ENCODE measurements at regions not wholly inside any gene's neighbourhood (a gene's known extent, or its start where the extent isn't known, plus 50 kb on each side); places are given as distances from the start of the nearest gene placed in this dataset.
A peak's percentile ranks its signal among the peaks of the same experiment; 100 is the strongest.

- no peaks in the 10 kb centered on the region for H3K27me3 ChIP-seq (ENCODE audit: insufficient read depth, low read length)
- peak; percentile 21; the same call in 1 of the 2 replicates for TF ChIP-seq SRF (IDR thresholded peaks at IDR 0.05; ENCODE audit: low read depth)
- no peak for TF ChIP-seq ZFX (IDR thresholded peaks at IDR 0.05)
- no peak for TF ChIP-seq SP1 (IDR thresholded peaks at IDR 0.05; ENCODE audit: low read depth)
- no peak for TF ChIP-seq EGR1 (IDR thresholded peaks at IDR 0.05; ENCODE audit: low read depth)
- no peak for TF ChIP-seq ZBTB33 (IDR thresholded peaks at IDR 0.05; ENCODE audit: extremely low read depth, insufficient replicate concordance, low read length)
- no peak for TF ChIP-seq CEBPB (IDR thresholded peaks at IDR 0.05; ENCODE audit: low read depth)
- TF ChIP-seq POLR2AphosphoS5 (IDR thresholded peaks at IDR 0.05; ENCODE audit: low read depth, low read length): no peak
- peaks cover 41 to 71% of the 10 kb centered on the region in 2 experiments for H3K4me1 ChIP-seq (ENCODE audit: control insufficient read depth in 1 of 2, insufficient read depth in 2 of 2, low read length in 2 of 2)
- DNase-seq (ENCODE audit: low read depth, low spot score) (no peak), ATAC-seq (no peak)
- no peaks in the 10 kb centered on the region for H4K20me1 ChIP-seq (ENCODE audit: insufficient read depth)
- no peak overlapping the region for H3K4me2 ChIP-seq (ENCODE audit: low read length)
- no TSS peak for BruUV-seq (replicated peaks)
- H3K27ac ChIP-seq (ENCODE audit: low read depth, low read length): no peak overlapping the region
- RAD21 ChIA-PET (ENCODE audit: low non-redundant PET in 1 of 2, low total read pairs in 2 of 2, uncharacterized antibody in 2 of 2, unreplicated experiment in 2 of 2): interaction anchor here in 1 of 2 experiments (0.6 kb wide), 1 partner anchor 143 kb away, joined by 4 read pairs; no protein-coding TSS in a partner anchor
- H3K36me3 ChIP-seq (ENCODE audit: control insufficient read depth in 1 of 2, insufficient read depth in 2 of 2, low read length in 2 of 2): peaks cover 0 to 9% of the 10 kb centered on the region in 2 experiments; a peak in 1 of 4 replicates
- CTCF ChIA-PET: no interaction called here
- POLR2A ChIA-PET: no interaction called here
- no peak overlapping the region for H3K9ac ChIP-seq (ENCODE audit: low read length)
- no peak overlapping the region for H2AFZ ChIP-seq (ENCODE audit: low read depth, low read length, poor library complexity, severe bottlenecking)
- H3K9me3 ChIP-seq (ENCODE audit: control insufficient read depth in 1 of 2, insufficient read depth in 1 of 2, low read depth in 1 of 2, low read length in 2 of 2): no peaks in the 10 kb centered on the region
- intact Hi-C loops (cut with micrococcal nuclease): no loop called here
- H3K4me3 ChIP-seq (replicated peaks in 1 of 2; ENCODE audit: low read depth in 1 of 2, low read length in 2 of 2): no peak overlapping the region
- no peaks in the 10 kb centered on the region; the same call in 1 of the 2 replicates for H3K79me2 ChIP-seq (ENCODE audit: insufficient read depth, low read length)
- no peaks in the 10 kb centered on the region for H3K9me2 ChIP-seq (ENCODE audit: insufficient read depth)
Measured at GRCh38 chr12:65598688-65599087, 225.6 kb upstream of the HMGA2 start.

- H3K36me3 ChIP-seq (ENCODE audit: control insufficient read depth in 1 of 2, insufficient read depth in 2 of 2, low read length in 2 of 2): peaks cover 0 to 27% of the 10 kb centered on the region in 2 experiments; a peak in 2 of 4 replicates
- peak overlapping the region; percentile 78 for H3K4me2 ChIP-seq (ENCODE audit: low read length)
- H3K9me3 ChIP-seq (ENCODE audit: control insufficient read depth in 1 of 2, insufficient read depth in 1 of 2, low read depth in 1 of 2, low read length in 2 of 2): no peaks in the 10 kb centered on the region
- peaks cover 59 to 80% of the 10 kb centered on the region in 2 experiments for H3K4me1 ChIP-seq (ENCODE audit: control insufficient read depth in 1 of 2, insufficient read depth in 2 of 2, low read length in 2 of 2)
- ChIA-PET CTCF (interaction anchor here (0.7 to 2.0 kb wide), 34 partner anchors 8 to 484 kb away, joined by 3 to 12 read pairs (median 4); no protein-coding TSS in a partner anchor), POLR2A (interaction anchor here (0.6 to 2.6 kb wide), 23 partner anchors 13 to 339 kb away, joined by 3 to 17 read pairs (median 3); partner anchors contain the start of gene HMGA2), RAD21 (ENCODE audit: low non-redundant PET in 1 of 2, low total read pairs in 2 of 2, uncharacterized antibody in 2 of 2, unreplicated experiment in 2 of 2) (interaction anchor here (0.6 to 1.7 kb wide), 6 partner anchors 46 to 72 kb away, joined by 3 to 6 read pairs (median 3); no protein-coding TSS in a partner anchor)
- H3K79me2 ChIP-seq (ENCODE audit: insufficient read depth, low read length): peaks cover 23% of the 10 kb centered on the region
- H3K9me2 ChIP-seq (ENCODE audit: insufficient read depth): no peaks in the 10 kb centered on the region
- H4K20me1 ChIP-seq (ENCODE audit: insufficient read depth): no peaks in the 10 kb centered on the region
- DNase-seq (ENCODE audit: low read depth, low spot score): no peak
- peak overlapping the region; percentile 94 for H3K27ac ChIP-seq (ENCODE audit: low read depth, low read length)
- H3K27me3 ChIP-seq (ENCODE audit: insufficient read depth, low read length): no peaks in the 10 kb centered on the region
- H3K9ac ChIP-seq (ENCODE audit: low read length): peak overlapping the region; percentile 70
- H3K4me3 ChIP-seq (replicated peaks in 1 of 2; ENCODE audit: low read depth in 1 of 2, low read length in 2 of 2): peak overlapping the region in 1 of 2 experiments; percentile 54; a peak in 2 of 4 replicates
- ATAC-seq: no peak
- intact Hi-C loops (cut with micrococcal nuclease): loop anchor here (1.0 to 5.0 kb wide), 11 partner anchors 29 to 485 kb away; partner anchors contain the start of gene HMGA2
- no TSS peak for BruUV-seq (replicated peaks)
- no peak overlapping the region for H2AFZ ChIP-seq (ENCODE audit: low read depth, low read length, poor library complexity, severe bottlenecking)
- no peak for TF ChIP-seq ZBTB33 (IDR thresholded peaks at IDR 0.05; ENCODE audit: extremely low read depth, insufficient replicate concordance, low read length)
- TF ChIP-seq, protein P1, sequence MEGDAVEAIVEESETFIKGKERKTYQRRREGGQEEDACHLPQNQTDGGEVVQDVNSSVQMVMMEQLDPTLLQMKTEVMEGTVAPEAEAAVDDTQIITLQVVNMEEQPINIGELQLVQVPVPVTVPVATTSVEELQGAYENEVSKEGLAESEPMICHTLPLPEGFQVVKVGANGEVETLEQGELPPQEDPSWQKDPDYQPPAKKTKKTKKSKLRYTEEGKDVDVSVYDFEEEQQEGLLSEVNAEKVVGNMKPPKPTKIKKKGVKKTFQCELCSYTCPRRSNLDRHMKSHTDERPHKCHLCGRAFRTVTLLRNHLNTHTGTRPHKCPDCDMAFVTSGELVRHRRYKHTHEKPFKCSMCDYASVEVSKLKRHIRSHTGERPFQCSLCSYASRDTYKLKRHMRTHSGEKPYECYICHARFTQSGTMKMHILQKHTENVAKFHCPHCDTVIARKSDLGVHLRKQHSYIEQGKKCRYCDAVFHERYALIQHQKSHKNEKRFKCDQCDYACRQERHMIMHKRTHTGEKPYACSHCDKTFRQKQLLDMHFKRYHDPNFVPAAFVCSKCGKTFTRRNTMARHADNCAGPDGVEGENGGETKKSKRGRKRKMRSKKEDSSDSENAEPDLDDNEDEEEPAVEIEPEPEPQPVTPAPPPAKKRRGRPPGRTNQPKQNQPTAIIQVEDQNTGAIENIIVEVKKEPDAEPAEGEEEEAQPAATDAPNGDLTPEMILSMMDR (IDR thresholded peaks at IDR 0.05 in 2 of 3, conservative IDR thresholded peaks at IDR 0.05 in 1 of 3; ENCODE audit: borderline replicate concordance in 1 of 3, insufficient read depth in 1 of 3, low read depth in 2 of 3, low read length in 2 of 3): no peak
- TF ChIP-seq ATF3 (IDR thresholded peaks at IDR 0.05): no peak
- TF ChIP-seq SIN3A (IDR thresholded peaks at IDR 0.05; ENCODE audit: low read depth): no peak
- no peak for TF ChIP-seq TCF7L2 (IDR thresholded peaks at IDR 0.05; ENCODE audit: borderline replicate concordance, extremely low read depth, insufficient read depth, insufficient read length)
- TF ChIP-seq JUND (IDR thresholded peaks at IDR 0.05): 0 out of 2 replicates have a peak, but pooled peaks have one; percentile 2
- TF ChIP-seq CEBPB (IDR thresholded peaks at IDR 0.05; ENCODE audit: low read depth): no peak
- 0 out of 2 replicates have a peak, but pooled peaks have one; percentile 22 for TF ChIP-seq FOSL1 (IDR thresholded peaks at IDR 0.05; ENCODE audit: low read depth)
- 0 out of 2 replicates have a peak, but pooled peaks have one; percentile 36 for TF ChIP-seq SRF (IDR thresholded peaks at IDR 0.05; ENCODE audit: low read depth)
Measured at GRCh38 chr12:65602253-65602609, 222.1 kb upstream of the HMGA2 start.

Data from HCT116 (cell line).